Caco-2 (cell line): ENCODE measurements at regions not wholly inside any gene's neighbourhood (a gene's known extent, or its start where the extent isn't known, plus 50 kb on each side); places are given as distances from the start of the nearest gene placed in this dataset.

Source experiments
- BruUV-seq: library from RNA; stranded (reverse); fragments of 400-500 nt; replicated peaks from 2 replicates; lab custom pipeline; 2021; lab: Mats Ljungman, UMichigan
- CTCF ChIA-PET: fragments of 300-600 bp; sonication (Branson Sonifier 250); formaldehyde crosslinking; loops from one replicate; lab custom pipeline; 2022; ENCODE audit warnings: antibody characterized with exemption; lab: Charles Lee
- POLR2A ChIA-PET: fragments of 300-600 bp; sonication (Branson Sonifier 250); formaldehyde crosslinking; loops from one replicate; lab custom pipeline; 2022; ENCODE audit warnings: antibody characterized with exemption; lab: Charles Lee
- DNase-seq, 2 experiments: peaks; one replicate each; pipeline versions ENCODE4 v3.0.0 to v3.0.0-alpha.2; 2020 to 2022
- H3K27me3 ChIP-seq: replicated peaks from 2 replicates; pipeline ENCODE4 v1.6.0; 2011; ENCODE audit warnings: low read length; ENCODE audit not compliant: control insufficient read depth, insufficient read depth
- H3K36me3 ChIP-seq: 2 replicates; pipeline ENCODE4 v1.5.1; 2011; ENCODE audit warnings: low read length; ENCODE audit not compliant: control insufficient read depth, insufficient read depth
- H3K4me1 ChIP-seq: fragments of 250-450 bp; sonication (Bioruptor Pico); 2 replicates; pipeline ENCODE4 v1.5.1; 2020; ENCODE audit warnings: mild to moderate bottlenecking
- H3K4me3 ChIP-seq: 2 replicates; pipeline ENCODE4 v1.5.1; 2011; ENCODE audit warnings: low read depth, mild to moderate bottlenecking, control low read depth, low read length
- H3K9me3 ChIP-seq: fragments of 250-450 bp; sonication (Bioruptor Pico); 2 replicates; pipeline ENCODE4 v1.5.1; 2020; ENCODE audit warnings: mild to moderate bottlenecking, moderate library complexity
- H3K27ac Mint-ChIP-seq: one replicate; pipeline ENCODE4 v1.8.0; 2022; ENCODE audit warnings: mixed read lengths; ENCODE audit not compliant: unreplicated experiment
- H3K27me3 Mint-ChIP-seq: one replicate; pipeline ENCODE4 v1.8.0; 2022; ENCODE audit warnings: mixed read lengths; ENCODE audit not compliant: insufficient read depth, unreplicated experiment
- H3K36me3 Mint-ChIP-seq: one replicate; pipeline ENCODE4 v1.8.0; 2022; ENCODE audit warnings: mild to moderate bottlenecking, mixed read lengths; ENCODE audit not compliant: insufficient read depth, unreplicated experiment
- H3K4me1 Mint-ChIP-seq: one replicate; pipeline ENCODE4 v1.8.0; 2022; ENCODE audit warnings: low read depth, mixed read lengths; ENCODE audit not compliant: unreplicated experiment
- H3K4me3 Mint-ChIP-seq: one replicate; pipeline ENCODE4 v1.8.0; 2022; ENCODE audit warnings: mild to moderate bottlenecking, moderate library complexity, mixed read lengths; ENCODE audit not compliant: unreplicated experiment
- H3K9me3 Mint-ChIP-seq: one replicate; pipeline ENCODE4 v1.8.0; 2022; ENCODE audit warnings: mixed read lengths; ENCODE audit not compliant: unreplicated experiment
- intact Hi-C: fragments of 100-400 bp; cut with micrococcal nuclease; formaldehyde crosslinking; loops from one replicate; pipeline ENCODE4 v1.10.0; 2022; ENCODE audit not compliant: unreplicated experiment
- TF ChIP-seq, protein P1 (sequence below), 2 experiments: fragments of 200-600 bp in 1 of 2; IDR thresholded peaks; 1 replicate in 1 of 2; 2 replicates in 1 of 2; pipeline versions ENCODE4 v1.5.1 to v1.8.0; 2011 to 2022; ENCODE audit warnings: antibody characterized with exemption in 1 of 2, control low read depth in 1 of 2, inconsistent platforms in 1 of 2, low read depth in 1 of 2, low read length in 1 of 2, mild to moderate bottlenecking in 1 of 2, moderate library complexity in 1 of 2; ENCODE audit not compliant: insufficient read depth in 1 of 2, severe bottlenecking in 1 of 2, unreplicated experiment in 1 of 2

DNA sequence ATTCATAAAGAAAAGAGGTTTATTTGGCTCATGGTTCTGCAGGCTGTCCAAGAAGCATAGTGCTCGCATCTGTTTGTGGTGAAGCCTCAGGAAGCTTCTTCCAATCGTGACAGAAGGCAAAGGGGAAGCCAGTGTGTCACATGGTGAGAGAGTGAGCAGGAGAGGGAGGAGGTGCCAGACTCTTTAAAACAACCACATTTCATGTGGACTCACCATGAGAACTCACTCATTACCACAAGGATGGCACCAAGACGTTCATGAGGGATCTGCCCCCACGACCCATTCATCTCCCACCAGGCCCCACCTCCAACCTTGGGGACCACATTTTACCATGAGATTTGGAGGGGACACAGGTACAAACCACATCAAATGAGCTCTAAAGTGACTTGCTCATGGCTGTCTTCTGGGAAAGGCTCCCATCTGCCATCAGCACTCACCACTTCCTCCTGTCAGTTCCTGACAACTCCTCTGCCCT lies 327.3 kb upstream of the TLE3 start:
- no peaks in the 10 kb centered on the region for H3K27me3 ChIP-seq
- ChIA-PET CTCF (no interaction called here), POLR2A (no interaction called here)
- H3K9me3 Mint-ChIP-seq, result no peaks in the 10 kb centered on the region
- peak overlapping the region; percentile 19 for H3K27ac Mint-ChIP-seq
- no peak overlapping the region for H3K4me3 ChIP-seq
- no peak overlapping the region for H3K4me3 Mint-ChIP-seq
- H3K4me1 ChIP-seq, result peaks cover 11% of the 10 kb centered on the region
- H3K36me3 Mint-ChIP-seq, result no peaks in the 10 kb centered on the region
- BruUV-seq, result no TSS peak
- intact Hi-C loops, result no loop called here
- no peaks in the 10 kb centered on the region for H3K27me3 Mint-ChIP-seq
- no peaks in the 10 kb centered on the region for H3K36me3 ChIP-seq
- peaks cover 13% of the 10 kb centered on the region for H3K4me1 Mint-ChIP-seq
- H3K9me3 ChIP-seq, result no peaks in the 10 kb centered on the region
- TF ChIP-seq, protein P1, sequence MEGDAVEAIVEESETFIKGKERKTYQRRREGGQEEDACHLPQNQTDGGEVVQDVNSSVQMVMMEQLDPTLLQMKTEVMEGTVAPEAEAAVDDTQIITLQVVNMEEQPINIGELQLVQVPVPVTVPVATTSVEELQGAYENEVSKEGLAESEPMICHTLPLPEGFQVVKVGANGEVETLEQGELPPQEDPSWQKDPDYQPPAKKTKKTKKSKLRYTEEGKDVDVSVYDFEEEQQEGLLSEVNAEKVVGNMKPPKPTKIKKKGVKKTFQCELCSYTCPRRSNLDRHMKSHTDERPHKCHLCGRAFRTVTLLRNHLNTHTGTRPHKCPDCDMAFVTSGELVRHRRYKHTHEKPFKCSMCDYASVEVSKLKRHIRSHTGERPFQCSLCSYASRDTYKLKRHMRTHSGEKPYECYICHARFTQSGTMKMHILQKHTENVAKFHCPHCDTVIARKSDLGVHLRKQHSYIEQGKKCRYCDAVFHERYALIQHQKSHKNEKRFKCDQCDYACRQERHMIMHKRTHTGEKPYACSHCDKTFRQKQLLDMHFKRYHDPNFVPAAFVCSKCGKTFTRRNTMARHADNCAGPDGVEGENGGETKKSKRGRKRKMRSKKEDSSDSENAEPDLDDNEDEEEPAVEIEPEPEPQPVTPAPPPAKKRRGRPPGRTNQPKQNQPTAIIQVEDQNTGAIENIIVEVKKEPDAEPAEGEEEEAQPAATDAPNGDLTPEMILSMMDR (IDR thresholded peaks at IDR 0.05; ENCODE audit: insufficient read depth in 1 of 2, low read depth in 1 of 2, low read length in 1 of 2, severe bottlenecking in 1 of 2, unreplicated experiment in 1 of 2), result no peak
- no peak for DNase-seq

DNA sequence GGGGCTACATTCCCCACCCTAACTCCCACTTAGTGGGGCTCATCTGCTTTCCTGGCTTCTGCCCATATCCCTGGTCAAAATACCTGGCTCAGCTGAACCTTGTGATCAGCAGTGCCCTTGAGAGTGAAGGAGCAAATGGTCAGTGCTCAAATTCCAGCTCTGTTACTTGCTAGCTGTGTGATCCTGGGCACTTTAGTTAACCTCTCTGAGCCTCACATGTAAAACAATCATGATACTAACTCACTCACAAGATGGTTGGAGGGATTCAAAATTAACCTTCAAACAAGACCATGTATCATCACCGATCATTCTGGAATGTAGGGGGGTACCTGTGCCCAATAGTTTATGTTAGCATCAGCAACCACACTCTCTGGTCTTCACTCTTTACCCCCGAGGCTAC lies 325.6 kb upstream of the TLE3 start:
- Mint-ChIP-seq H3K9me3 (no peaks in the 10 kb centered on the region), H3K4me1 (peaks cover 8% of the 10 kb centered on the region), H3K27ac (no peak overlapping the region), H3K36me3 (no peaks in the 10 kb centered on the region), H3K27me3 (no peaks in the 10 kb centered on the region), H3K4me3 (no peak overlapping the region)
- ChIA-PET CTCF (no interaction called here), POLR2A (no interaction called here)
- Histone ChIP-seq H3K4me3 (no peak overlapping the region), H3K4me1 (0 out of 2 replicates have a peak, but pooled peaks cover 3% of the 10 kb centered on the region), H3K27me3 (no peaks in the 10 kb centered on the region), H3K9me3 (no peaks in the 10 kb centered on the region), H3K36me3 (no peaks in the 10 kb centered on the region)
- BruUV-seq, result no TSS peak
- DNase-seq, result no peak
- TF ChIP-seq, protein P1 (IDR thresholded peaks at IDR 0.05; ENCODE audit: insufficient read depth in 1 of 2, low read depth in 1 of 2, low read length in 1 of 2, severe bottlenecking in 1 of 2, unreplicated experiment in 1 of 2), result no peak
- intact Hi-C loops, result no loop called here

DNA sequence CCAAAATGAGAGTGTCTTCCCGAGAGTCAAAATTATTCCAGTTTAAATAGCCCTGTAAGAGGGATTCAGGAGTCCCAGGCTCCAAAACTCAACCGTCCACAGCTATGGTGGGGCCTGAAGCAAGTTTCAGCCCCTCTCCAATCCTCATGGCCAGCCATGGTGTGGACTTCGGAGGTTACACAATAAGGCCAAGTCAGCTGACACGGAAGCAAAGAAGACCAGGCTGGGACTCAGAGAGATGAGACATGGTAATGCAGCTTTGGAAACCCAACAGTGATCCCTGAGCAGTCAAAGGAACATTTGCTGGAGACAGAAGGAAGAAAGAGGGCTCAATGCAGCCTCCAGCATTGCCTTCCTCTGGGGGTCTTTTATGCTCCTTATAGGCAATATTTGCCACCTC lies 324.6 kb upstream of the TLE3 start:
- POLR2A ChIA-PET, result no interaction called here
- no peaks in the 10 kb centered on the region for H3K27me3 Mint-ChIP-seq
- no TSS peak for BruUV-seq
- H3K4me3 ChIP-seq, result no peak overlapping the region
- peaks cover 8% of the 10 kb centered on the region for H3K4me1 Mint-ChIP-seq
- H3K9me3 ChIP-seq, result no peaks in the 10 kb centered on the region
- H3K4me1 ChIP-seq, result no peaks in the 10 kb centered on the region
- H3K36me3 Mint-ChIP-seq, result no peaks in the 10 kb centered on the region
- CTCF ChIA-PET, result no interaction called here
- intact Hi-C loops, result no loop called here
- H3K27ac Mint-ChIP-seq, result no peak overlapping the region
- no peak for DNase-seq
- no peaks in the 10 kb centered on the region for H3K27me3 ChIP-seq
- H3K9me3 Mint-ChIP-seq, result no peaks in the 10 kb centered on the region
- no peaks in the 10 kb centered on the region for H3K36me3 ChIP-seq
- H3K4me3 Mint-ChIP-seq, result no peak overlapping the region
- TF ChIP-seq, protein P1 (IDR thresholded peaks at IDR 0.05; ENCODE audit: insufficient read depth in 1 of 2, low read depth in 1 of 2, low read length in 1 of 2, severe bottlenecking in 1 of 2, unreplicated experiment in 1 of 2), result no peak
